NCI-H2171 (cell line): ENCODE measurements at regions not wholly inside any gene's neighbourhood (a gene's known extent, or its start where the extent isn't known, plus 50 kb on each side); places are given as distances from the start of the nearest gene placed in this dataset.

Experiments used
- DNase-seq: peaks from one replicate; lab custom pipeline; 2025; lab: John Stamatoyannopoulos, UW

- DNase-seq = peak; percentile 36
Observed at GRCh38 chr12:124445121-124445718, 122.2 kb downstream of the NCOR2 start.

GRCh38 chr12:124443931-124444712, 123.3 kb downstream of the NCOR2 start:
- no peak for DNase-seq

GRCh38 chr12:124442772-124443445, 124.5 kb downstream of the NCOR2 start:
- DNase-seq = no peak

- DNase-seq = no peak
Observed at GRCh38 chr12:124442281-124442680, 125.1 kb downstream of the NCOR2 start.

DNA sequence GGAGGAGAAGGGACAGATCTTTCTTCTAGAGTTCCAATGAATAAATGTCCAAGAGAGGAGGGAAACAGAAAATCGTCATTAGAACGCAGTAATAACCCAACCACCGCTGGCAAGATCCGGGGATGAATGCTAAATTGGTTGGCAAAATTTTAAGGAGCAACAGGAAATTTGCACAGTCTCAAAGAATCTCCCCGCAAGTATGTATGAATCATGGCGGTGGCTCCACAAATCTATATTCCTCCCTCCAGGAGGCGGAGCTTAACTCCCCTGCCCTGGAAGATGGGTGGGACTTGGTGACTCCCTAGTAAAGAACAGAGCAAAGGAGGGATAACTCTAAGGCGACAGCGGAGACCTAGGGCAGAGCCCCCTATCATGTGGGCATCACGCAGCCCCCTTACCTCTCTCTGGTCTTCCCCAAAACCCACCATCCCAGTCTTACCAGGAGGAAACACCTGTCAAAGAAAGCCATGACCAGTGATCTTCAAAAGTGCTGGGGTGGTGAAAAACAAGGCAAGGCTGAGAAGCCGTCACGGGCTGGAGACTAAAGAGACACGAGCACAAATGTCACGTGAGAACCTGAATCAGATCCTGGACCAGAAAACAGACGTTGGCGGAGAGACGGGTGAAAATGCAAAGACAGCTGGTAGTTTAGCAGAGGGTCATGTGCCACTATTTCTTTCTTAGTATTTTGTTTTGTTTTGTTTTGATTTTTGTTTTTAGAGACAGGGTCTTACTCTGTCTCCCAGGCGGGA, 125.8 kb downstream of the NCOR2 start:
- no peak for DNase-seq

- no peak for DNase-seq
Observed at GRCh38 chr12:124440841-124441381, 126.5 kb downstream of the NCOR2 start.

DNA sequence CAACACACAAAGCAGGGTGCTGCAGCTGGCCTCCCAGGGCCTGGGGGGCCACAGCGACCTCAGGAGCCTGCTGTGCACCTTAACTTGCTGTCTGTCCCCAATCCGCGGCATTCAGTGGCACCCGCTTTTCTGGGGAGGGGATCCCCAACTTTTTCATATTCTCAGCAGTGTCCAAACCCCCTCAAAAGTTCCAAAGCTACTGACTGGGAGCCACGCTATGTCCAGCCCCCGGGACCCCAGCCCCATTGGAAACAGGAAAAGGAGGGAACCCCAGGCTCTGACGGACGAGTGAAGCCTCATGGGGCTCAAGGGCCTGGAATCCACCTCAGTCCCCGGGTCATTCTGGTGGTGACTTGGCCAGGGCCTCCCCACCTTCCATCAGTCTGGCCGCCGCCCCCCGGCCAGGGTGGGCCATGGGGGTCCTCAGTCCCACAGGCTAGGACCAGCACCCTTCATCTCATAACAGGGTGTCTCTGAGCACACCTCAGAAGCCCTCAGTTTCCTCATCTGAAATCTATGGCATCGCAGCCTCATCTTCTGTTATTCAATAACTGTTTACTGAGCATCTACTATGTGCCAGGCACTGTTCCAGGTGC, 127.3 kb downstream of the NCOR2 start:
- DNase-seq = no peak

DNA sequence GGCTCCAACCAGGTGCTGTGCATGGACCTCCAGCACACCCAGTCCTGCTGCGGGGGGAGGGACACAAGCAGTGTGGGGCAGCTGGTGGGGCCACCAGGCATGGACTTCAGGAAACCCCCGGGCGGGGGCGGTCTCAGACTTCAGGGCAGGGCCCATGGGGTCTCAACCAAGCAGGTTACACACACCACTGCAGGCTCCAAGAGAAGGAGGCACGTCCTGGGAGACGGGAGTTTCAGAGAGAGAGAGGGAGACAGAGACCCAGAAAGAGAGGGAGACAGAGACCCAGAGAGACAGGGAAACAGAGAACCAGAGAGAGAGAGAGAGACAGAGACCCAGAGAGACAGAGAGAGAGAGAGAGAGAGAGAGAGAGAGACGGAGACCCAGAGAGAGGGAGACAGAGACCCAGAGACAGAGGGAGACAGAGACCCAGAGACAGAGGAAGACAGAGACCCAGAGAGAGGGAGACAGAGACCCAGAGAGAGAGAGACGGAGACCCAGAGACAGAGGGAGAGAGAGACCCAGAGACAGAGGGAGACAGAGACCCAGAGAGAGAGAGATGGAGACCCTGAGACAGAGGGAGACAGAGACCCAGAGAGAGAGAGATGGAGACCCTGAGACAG, 128.9 kb downstream of the NCOR2 start:
- DNase-seq = no peak

GRCh38 chr12:124437617-124438436, 129.6 kb downstream of the NCOR2 start:
- DNase-seq = no peak

GRCh38 chr12:124437121-124437520, 130.3 kb downstream of the NCOR2 start:
- DNase-seq = no peak

DNA sequence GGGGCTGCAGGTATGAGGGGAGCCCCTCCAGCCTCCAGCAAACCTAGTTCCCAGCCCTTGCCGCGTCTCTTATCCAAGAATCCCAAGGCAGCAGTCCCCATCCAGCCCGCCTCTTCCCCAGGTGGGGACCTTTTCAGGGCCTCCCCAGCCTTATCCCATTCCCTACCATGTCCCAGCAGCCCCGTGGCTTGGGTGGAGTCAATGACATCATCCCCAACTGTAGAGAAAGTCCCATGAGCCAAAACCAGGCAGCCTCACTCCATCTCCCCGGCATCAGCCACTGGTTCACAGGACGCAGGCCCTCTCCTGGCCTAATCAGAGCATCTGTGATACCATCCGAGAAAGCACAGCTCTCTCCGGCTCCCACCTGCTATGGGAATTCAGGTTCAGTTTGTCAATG, 131.0 kb downstream of the NCOR2 start:
- no peak for DNase-seq

DNA sequence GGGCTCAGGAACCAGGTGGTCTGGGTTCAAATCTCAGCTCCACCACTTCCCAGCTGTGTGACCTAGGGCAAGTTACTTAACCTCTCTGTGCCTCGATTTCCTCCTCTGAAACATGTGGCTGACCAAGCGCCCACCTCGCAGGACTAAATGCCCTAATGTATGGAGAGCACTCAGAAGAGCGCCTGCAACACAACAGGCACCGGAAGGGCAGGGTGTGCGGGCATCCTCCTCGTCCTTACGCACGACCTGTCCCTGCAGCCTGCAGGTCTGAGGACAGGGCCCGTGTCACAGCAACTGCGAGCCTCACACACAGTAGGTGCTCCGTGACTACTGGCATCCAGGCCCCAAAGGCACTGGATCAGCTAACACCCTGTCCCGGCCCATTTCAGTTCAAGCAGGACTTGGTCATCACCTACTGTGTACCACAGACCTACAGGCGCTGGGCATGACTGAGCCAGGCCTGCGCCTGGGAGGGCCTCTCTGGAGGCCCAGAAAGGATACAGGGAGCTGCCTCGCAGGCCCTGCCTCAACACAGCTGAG, 131.5 kb downstream of the NCOR2 start:
- no peak for DNase-seq

DNA sequence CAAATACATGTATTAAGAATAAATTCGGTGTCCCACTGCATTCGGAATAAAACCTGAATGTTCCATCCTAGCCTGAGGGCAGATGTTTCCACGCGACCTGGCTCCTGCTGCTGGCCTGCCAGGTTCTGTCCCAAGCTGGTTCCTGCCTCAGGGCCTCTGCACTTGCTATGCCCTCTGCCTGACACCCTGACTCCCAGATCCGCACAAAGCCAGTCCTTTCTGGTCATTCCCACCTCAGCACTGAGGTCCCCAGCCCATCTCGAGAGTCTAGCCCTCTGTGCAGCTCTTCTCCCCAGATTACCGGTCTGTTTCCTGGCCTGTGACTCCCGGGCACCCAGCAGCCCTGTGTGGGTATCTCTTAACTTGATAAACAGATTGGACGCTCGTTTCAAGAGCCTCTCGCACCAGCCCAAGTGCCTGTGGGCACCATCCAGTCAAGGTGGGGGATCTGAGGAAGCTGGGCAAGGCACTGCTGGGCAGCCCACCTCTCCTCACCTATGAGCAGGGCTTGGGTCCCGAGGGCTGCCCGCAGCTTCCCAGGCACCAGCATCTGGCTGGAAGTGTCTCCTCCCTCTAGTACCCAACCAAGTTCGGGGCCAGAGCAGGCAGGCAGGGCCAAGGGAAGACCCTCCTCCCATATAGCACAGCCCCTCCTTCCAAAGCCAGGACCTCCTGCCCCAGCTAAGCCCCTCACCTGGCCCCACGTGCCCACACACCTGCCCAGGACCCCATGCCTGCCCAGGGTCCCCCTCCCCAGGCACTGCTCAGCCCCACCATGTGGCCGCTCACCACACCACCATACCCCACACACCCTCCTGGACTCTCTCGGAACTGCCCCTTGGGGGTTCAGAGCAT, 132.2 kb downstream of the NCOR2 start:
- no peak for DNase-seq

DNA sequence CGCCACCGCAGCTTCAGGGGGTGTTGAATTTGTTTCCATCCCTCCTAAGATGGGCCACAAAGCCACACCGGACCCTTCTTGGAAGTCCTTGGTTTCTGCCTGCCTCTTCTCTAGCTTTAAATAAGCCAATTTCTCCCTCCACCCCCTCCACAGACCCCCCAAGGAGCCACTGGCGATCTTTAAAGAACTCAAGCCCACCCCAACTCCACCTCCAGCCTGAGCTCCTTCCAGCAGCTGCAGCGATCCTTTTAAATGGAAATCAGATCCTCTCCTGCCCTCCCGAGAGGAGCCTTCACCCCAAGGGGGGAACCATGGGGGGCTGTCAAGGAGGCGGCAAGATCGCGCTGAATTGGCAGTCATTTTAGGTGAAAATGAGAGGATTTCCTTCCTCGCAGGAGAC, 133.1 kb downstream of the NCOR2 start:
- DNase-seq = no peak

DNA sequence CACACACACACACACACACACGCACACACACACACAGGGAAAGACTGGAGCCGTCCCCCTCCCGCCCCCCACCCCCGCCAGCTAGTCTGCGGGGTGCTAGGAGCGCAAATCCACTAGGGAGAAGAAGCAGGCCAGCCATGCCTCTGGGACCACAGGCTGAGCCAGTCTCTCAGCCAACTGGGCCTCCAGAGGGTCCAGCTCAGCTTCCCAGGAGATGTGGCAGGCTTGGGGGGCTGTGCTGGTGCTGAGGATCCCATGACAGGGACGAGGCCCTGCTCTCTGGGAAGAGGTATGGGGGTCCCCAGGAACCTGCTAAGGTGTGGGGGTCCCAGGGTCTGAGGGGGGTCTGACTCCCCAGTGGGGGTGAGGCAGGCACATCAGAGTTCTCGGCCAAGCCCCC, 133.5 kb downstream of the NCOR2 start:
- no peak for DNase-seq

- no peak for DNase-seq
Observed at GRCh38 chr12:124433147-124433874, 134.1 kb downstream of the NCOR2 start.

DNA sequence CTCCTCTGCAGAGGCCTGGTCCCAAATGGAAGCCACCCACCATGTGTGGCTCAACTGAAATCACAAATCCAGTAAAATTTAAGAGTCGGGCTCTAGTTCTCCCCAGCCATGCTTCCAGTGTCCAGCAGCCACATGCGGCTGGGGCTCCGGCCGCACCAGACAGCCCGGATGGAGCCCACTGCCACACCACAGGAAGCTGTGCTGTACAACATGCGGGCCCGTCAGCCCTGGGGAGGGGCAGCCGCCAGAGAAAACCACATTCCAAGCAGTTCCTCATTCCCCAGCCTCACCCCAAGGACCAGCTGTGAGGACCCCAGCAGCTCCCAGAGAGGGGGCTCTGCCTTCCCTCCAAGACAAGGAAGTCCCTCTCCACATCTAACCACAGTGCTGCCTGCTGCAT, 135.0 kb downstream of the NCOR2 start:
- DNase-seq = no peak

DNA sequence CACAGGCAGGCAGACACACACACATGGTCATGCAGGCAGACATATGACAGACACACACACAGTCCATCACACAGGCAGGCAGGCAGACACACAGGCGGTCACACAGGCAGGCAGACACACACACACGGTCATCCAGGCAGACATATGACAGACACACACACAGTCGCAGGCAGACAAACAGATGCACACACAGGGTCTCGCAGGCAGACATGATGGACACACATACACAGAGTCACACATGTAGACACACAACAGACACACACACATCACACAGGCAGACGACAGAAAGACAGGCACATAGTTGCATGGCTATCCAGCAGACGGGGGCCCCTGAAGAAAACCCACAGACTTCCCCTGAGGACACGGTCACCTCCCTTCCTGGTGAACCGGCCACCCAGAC, 135.4 kb downstream of the NCOR2 start:
- DNase-seq = no peak

DNA sequence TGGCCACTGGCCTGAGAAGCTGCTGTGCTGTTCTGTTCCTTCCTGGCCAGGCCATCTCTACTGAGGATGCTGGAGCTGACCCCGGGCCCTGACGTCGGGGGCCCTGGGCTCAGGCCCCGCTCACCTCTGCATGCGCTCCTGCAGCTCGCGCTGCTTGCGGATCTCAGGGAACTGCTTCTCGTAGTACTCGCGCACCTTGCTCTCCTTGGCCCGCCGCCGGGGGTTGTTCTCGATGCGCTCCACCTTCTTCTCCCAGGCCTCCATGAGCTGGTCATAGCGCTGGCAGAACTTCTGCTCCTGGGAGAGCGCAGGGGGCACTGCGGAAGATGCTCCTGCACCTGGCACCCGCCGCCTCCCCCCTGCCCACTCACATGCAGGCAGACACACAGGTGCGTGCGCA, 135.6 kb downstream of the RFLNA start:
- DNase-seq = no peak
